Activated T-helper 9 cell treated with anti-CD3 and anti-CD28 coated beads, Interleukin-2, amount 50 U/mL, for 16 hours (primary cell): ENCODE measurements at regions not wholly inside any gene's neighbourhood (a gene's known extent, or its start where the extent isn't known, plus 50 kb on each side); places are given as distances from the start of the nearest gene placed in this dataset.

Source experiments
- DNase-seq: peaks from one replicate; pipeline ENCODE4 v3.0.0-alpha.2; 2020; ENCODE audit warnings: low read depth

DNA sequence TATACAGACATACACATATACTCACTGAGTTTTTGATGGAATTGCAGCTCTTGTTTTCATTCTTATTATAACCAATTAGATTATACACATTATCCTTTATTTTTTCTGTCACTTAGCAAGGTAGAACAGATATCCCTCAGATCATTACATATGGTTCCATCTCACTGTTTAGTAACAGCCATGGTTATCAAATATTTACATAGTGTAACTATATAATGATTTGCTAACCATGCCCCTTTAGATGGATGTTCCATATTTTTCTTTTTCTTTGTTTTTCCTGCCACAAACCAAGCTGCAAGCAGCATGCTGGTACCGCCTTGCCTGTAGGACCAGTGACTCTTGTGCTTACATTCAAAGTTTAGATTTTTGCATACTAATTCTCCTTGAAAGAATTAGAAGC lies 163.4 kb upstream of the NFE2L3 start:
- no peak for DNase-seq

DNA sequence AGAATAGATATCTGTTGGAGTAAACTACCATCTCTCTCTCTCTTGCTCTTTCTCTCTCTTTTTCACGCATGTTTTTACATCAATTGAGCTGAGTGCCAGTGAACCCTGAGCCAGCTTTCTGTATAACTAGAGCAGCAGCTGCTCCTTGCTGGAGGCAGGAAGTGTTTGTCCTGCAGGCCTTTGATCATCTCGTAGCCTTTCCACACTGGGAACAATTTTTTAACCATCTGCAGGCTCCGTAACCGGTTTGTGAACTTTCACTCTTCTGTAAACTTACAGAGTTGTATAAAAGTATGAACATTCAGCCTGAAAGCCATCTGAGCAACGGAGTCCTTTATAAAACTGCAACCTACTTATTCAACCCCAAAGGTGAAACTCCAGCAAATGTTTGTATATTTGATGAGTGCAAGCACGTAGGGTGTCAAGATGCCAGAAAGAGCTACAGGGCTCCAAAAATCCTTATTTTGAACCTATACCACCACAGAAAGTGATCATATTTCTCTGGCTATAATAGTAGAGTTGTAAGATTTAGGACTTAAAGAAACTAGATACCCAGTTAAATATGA lies 162.8 kb upstream of the NFE2L3 start:
- DNase-seq = no peak

DNA sequence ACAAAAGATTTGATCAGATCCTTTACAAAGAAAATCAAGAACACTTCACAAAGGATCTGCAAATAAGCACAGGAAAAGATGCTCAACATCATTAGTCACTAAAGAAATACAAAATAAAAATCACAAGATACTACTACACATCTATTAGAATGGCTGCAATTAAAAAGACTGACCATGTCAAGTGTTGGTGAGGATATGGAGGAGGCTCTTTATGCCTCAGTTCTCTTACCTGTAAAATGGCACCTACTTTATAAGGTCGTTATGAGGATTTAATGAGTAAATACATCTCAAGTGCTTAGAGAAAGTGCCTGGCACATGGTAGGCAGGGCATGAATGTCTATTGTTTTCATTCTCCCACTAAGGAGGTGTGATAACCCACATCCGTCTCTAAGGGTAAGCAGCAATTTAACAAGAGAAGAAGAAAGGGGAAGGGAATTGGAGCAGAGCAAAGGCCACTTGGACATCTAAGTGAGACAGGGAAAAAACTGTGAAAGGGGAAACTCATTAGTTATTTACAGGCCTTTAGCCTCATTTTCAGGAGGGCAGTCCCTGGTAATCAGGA lies 157.5 kb upstream of the NFE2L3 start:
- no peak for DNase-seq

DNA sequence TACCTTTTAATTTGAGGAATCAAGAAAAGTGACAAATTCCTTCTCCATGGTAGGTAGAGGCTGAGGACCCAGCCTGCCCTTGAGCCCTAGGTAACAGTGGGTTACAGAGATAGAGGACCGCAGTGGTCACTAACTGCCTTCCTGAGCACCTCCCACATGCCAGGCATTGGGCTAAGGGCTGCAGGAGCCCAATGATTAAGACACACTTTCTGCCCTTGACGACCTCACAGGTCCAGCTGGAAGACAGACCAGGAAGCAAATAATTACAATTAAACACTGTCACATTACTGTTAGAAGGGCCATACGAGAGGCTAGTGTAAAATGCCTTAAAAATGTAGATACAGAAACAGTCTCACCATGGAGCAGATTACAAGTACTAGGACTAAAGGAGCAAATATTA lies 156.8 kb upstream of the NFE2L3 start:
- no peak for DNase-seq

DNA sequence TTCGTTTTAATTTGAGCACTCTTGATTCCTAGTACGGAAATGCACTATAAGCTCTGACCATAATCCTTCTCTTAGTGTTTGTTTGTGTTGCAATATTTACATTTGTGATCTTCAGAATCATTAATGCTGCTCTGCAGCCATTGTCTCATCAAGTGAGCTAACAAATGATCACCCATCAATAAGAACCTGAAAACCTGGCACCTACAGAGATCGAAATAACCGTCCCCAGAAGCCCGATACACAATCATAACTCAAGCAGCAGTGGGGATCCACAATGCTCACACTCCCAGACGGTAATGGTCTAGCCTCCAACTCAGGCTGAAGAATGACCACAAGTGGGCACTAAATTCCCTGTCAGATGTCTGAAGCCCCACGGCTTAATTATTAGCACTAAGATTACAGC lies 156.0 kb upstream of the NFE2L3 start:
- no peak for DNase-seq

DNA sequence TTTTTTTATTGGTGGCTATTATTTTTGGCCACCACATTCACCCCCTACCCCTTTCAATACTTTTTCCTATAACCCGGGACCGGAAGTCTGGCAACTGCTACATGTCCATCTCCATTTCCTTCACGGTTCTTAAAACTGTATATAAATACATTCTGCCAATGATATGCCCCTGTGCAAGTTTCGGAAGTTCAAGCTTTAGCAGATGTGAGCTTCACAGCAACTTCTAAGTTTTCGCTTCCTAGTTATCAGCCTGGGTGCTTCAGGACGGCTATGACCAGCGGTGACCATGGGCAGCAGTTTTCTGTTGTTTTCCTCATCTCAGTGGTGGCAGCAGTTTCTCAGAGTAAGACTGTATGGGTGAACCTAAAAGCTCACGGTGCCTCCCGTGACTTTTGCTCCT lies 153.5 kb upstream of the NFE2L3 start:
- no peak for DNase-seq

DNA sequence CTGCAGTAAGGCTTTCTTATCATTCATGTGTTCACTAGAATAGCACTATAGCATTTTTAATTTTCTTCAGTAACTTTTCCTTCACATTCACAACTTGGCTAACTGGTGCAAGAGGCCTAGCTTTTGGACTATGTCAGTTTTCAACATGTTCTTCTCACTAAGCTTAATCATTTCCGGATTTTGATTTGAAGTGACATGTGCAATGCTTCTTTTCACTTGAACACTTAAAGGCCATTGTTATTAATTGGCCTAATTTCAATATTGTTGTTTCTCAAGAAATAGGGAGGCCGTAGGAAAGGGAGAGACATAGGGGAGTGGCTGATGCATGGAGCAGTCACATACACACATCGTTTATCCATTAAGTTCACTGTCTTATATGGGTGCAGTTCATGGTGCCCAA lies 151.2 kb upstream of the NFE2L3 start:
- DNase-seq = no peak

DNA sequence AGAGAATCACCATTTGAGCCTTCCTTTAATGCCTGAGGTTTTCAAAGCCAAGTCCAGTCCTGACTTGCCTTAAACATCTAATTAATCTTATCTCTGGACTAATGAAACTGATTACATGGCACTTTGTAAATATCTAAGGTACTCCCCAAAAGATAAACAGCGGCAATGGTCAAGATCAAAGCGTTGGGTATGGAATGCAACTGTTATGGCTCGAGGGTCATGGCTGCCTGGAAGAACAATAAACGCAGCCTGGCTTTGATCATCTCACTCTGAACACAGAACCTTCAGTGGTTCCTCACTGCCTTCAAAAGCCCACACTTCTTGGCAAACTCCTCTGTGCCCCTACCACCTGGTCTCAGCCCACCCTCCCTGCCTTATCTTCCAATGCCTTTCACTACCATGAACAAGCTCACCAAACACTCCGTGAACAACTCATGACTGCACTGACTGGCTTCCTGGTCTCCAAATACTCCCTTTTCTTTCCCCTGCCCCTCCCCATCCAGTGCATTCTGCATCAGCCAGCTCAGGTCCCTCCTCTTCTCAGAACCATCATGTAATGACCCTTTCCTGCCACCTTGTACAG lies 150.2 kb upstream of the NFE2L3 start:
- no peak for DNase-seq

DNA sequence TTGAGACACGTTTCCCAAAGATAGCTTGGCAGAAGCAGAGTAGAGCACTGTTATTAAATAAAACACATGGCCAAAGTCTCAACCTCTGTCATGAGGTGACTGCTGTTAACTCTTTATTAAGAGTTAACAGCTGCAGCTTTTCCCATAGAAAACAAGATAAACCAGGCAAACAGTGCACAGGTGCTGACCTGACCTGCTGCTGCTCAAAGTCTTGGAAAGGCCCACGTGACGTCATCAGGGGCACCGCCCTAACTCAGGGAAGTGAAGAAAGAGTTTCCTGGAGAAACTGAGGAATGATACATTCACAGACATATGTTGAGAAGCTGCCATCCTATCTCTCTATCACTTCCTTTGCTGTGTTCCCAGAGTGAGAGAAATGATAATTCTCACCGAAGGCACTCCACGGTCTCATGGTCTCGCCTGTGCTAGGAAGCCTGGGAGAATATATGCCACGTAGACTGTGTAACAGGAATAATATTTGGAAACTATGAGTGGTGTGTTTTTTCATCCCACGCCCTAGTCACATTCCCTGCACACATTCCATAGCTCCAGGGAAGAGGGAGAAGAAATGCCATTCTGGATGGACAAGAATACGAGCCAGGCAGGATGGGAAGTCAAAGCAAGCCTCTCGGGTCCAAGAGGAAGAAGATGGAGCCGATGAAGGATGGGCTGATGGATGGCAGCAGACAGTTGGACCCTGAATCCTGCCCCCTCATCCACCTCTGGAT lies 146.2 kb upstream of the NFE2L3 start:
- DNase-seq = no peak

DNA sequence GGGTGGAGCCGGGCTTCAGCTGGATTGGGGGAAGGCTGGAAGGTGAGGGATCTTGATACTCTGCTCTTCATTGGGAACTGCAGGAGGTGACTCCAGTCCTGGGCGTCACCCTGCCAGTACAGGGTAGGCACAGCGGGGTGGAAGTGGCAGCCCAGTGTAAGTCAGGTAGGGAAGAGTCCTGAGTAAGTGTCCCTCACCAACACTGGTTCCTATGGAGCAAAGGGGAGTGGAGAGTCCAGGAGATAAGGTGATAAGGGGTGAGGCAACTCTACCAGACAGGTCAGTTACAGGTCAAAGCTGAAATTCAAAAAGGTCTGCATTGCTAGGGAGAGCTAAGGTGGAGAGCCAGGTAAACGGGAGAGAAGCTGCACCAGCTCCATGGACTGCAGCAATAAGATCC lies 145.6 kb upstream of the NFE2L3 start:
- no peak for DNase-seq

DNA sequence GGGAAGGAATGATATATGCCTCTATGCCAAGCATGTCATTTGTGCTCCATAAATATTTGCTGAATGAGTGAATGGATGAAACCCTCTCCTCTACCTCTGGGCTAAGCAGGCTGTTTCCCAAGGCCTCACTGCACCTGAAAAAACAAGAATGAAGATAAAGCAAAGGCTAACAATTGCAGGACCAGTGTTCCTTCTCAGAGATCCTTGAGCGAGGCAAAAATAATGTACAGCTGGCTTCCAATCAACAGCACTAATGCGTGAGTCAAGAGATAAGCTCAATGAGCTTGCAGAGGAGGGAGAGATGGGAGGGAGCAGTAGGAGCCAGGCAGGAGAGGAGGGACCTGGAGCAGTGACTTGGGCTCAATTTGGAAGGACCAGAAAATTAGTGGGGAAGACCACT lies 144.5 kb upstream of the NFE2L3 start:
- no peak for DNase-seq

DNA sequence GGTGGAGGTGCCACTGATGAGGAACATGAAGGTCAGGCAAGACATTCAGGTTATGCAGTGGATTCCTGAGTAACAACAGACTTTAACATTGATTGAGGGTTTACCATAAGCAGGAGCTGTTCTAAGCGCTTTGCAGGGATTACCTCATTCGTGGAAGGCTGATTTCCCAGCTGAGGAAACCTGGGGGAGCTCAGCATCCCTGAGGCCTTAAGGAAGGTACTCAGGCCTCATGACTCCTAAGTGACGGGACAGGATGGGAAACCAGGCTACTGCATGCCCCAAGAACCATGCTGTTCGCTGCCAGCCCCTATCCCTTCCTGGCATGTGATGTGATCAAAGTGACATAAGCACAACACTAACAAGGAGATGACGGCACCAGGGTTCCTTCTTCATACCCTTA lies 143.6 kb upstream of the NFE2L3 start:
- DNase-seq = no peak

DNA sequence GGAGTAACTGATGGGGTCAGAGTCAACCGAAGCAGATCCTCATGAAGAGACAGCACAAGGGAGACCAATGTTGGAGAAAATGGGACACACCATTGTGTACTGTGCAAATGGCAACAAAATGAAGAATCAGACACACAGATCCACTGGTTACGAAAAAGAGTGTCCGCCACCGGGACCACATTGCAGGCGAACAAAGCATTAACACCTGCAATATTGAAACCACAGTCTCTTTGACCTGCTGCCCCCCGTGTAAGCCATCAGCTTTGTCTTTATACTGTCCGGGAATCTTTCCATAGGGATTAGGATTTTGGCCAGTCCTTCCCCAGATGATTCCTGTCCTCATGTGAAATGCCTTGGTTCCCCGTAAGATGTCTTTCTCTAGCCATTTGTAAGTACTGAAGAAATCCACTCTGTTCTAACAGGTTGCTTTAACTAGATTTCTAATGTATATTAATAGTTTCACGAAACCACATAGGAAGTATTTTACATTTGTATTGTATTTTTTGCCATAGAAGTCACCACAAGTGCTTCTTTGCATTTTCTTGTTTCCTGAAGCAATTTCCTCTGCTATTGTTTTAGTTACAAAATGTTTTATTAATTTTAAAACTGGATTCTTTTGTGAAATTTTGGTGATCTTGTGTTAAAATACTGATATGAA lies 140.8 kb upstream of the NFE2L3 start:
- DNase-seq = no peak

DNA sequence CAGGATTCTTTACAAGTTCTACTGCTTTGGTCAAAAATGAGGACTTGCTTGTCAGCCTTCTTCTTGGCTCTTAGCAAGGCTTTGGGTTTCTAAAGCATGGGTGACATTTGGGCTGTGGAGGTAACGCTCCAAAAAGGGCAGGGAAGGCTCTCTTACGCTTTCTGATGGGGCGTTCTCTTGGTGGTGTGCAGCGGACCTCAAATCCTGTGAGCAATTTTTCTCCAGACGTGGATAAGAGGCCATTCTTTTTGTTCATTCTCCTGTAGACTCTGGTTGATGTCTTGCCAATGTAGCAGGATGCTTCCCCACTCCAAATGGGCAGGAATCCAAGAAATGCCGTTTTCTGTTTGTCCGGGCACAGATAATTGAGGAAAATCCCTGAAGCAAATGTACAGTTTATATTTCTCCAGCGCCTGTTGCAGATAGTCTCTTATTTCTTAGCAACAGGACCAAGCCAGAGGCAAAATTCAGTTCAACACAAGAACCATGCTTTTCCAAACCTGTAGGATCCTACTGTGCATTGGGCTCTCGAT lies 138.4 kb upstream of the NFE2L3 start:
- no peak for DNase-seq

DNA sequence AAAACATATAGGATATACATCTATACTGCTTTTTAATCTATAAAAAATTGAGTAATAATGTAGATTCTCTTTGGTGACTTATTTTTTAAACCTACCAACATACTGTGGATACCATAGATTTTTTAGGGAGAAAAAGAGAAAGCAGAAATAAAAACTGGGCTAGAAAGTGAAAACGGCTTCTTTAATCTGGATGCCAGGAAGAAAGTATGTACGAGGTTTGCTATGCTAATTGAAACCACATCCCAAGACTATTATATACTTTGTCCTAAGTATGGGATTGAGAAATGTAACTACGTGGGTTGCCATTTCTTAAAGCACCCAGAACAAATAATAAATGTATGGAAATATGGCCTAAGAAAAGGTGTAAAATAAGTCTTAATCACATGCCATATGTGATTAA lies 129.0 kb upstream of the NFE2L3 start:
- no peak for DNase-seq

DNA sequence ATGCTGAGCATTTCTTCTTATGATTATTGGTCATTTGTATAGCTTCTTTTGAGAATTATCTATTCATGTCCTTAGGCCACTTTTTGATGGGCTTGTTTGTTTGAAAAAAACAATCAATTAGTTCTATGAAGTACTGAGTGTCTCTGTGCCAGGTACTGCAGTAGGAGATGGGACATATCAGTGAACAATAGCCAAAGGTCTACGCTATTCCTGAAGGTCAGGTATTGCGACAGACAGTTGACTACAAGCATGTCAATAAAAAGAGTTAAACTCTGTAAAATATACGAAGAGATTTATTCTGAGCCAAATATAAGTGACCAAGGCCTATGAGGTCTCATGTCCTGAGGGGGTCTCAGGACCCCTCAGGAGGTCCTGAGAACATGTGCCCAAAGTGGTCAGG lies 122.1 kb upstream of the NFE2L3 start:
- no peak for DNase-seq

DNA sequence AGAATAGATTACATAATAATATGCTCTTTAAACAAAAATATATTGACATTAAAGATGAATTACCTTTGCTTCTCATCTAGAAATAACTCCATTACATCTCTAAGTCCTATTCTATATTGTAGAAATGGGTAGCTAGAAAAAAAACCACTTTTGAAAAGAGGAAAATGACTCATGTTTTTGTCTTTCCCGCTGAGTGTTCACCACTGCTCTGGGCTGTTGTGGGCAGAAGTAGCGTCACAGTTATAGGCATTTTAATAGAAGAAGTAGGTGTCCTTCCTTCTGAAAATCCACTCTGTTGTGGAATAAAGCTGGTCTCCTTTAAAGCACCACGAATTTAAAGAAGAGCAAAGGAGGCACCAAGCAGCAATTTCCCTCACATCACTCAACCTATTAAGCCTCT lies 117.6 kb upstream of the NFE2L3 start:
- DNase-seq = no peak

DNA sequence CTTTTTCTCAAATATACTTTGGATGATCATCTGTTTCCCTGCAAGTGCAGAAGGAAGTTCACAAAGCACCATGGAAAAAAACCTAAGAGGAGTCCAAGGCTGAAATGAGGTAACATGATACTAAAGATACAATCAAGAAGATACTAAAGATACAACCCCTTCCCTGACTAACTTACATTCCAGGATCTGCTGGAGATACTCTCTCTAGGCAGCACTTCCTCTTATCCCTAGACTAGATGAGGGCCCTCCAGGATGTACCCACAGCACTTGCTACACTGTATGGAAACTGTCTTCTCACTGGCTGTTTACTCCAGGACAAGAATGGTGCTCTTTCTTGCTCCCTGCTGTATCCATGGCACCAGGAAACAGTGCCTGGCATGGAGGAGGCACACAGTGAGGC lies 116.4 kb upstream of the NFE2L3 start:
- no peak for DNase-seq

DNA sequence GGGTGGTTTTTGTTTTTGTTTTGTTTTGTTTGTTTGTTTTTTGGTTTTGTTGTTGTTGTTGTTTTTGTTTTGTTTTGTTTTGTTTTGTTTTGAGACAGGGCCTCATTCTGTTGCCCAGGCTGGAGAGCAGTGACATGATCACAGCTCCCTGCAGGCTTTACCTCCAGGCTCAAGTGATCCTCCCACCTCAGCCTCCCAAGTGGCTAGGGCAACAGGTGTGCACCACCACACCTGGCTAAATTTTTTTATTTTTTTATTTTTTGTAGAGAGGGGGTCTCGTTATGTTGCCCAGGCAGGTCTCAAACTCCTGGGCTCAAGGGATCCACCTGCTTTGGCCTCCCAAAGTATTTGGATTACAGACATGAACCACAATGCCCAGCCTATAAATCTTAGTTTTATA lies 115.9 kb upstream of the NFE2L3 start:
- DNase-seq = no peak

DNA sequence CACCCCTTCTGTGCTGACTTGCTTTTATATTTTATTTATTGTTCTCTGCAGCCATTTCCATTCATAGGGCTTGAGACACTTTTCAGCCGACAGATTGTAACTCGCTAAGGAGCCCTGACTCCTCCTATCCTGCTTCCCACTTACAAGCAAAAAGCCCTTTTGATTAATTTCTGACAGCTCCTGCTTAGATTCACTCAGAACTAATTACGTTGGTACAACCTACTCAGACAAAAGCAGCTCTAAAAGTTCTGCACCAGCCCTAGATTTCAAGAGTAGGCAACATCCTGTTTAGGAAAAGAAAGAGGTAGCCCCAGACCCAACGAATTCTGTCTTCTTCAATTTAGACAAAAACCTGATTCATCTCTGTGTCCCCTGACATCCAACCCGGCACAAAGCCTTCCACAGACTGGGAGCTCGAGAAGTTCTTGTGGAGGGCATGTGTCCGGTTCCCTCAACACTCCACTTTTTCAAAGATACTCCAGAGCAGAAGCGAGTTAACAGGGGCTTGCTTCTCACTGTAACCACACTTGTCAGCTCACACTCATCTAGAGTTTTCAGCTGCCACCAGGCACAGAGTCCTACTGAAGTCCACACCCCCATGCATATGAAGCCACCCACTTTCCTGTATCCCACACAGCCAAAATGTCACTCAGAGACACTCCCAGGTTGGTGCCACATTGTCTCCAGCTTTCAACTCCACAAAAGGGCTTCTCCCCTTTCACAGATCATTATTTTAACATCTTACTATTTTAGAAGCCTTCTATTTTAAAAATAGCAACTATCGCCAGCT lies 113.6 kb upstream of the NFE2L3 start:
- DNase-seq = no peak

DNA sequence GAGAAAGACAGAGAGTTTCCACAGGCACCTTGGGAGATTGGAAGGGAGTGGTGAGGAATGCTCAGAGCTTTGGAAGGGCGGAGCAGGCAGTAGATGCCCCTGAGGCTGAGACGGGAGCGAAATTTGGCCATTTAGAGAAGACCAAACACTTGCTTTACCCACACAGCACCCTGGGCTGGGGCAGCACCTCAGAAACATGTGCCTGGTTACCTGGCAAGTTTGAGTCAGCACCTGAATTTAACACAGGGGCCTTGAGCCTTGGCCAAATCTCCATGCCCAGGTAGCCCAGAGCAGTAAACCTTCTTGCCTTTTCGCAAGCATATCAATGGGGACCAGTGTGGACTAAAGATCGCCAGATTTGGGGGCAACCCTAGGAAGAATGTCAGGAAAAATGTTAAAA lies 111.9 kb upstream of the NFE2L3 start:
- no peak for DNase-seq

DNA sequence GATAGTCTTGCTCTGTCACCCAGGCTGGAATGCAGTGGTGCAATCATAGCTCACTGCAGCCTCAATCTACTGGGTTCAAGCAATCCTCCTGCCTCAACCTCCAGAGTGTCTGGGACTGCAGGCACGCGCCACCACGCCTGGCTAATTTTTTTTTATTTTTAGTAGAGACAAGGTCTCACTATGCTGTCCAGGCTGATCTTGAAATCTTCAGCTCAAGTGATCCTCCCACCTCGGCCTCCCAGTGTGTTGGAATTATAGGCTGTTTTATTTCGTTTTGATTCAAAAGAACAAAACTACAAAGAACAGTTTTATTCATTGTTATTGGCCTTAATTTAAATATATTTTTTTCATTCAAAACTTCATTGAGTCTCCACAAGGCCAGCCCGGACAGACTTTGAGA lies 109.8 kb upstream of the NFE2L3 start:
- DNase-seq = no peak
